Liver (tissue), 3 donors: ENCODE measurements at regions not wholly inside any gene's neighbourhood (a gene's known extent, or its start where the extent isn't known, plus 50 kb on each side); places are given as distances from the start of the nearest gene placed in this dataset.

ENCODE experiments used
- HNF4G ChIP-seq: IDR thresholded peaks from 2 replicates; pipeline ENCODE4 v1.6.1; 2016; ENCODE audit warnings: antibody characterized with exemption
- SP1 ChIP-seq: IDR thresholded peaks from 2 replicates; pipeline ENCODE4 v1.6.1; 2018; ENCODE audit warnings: antibody characterized with exemption, mild to moderate bottlenecking
- TF ChIP-seq, protein P1 (sequence below): fragments of 150-350 bp; IDR thresholded peaks from 2 replicates; pipeline ENCODE4 v1.5.1; 2017; ENCODE audit warnings: improper control_type of control experiment, low read depth, low read length; ENCODE audit not compliant: missing input control
- donor health status: healthy.
- donor health status: healthy.

DNA sequence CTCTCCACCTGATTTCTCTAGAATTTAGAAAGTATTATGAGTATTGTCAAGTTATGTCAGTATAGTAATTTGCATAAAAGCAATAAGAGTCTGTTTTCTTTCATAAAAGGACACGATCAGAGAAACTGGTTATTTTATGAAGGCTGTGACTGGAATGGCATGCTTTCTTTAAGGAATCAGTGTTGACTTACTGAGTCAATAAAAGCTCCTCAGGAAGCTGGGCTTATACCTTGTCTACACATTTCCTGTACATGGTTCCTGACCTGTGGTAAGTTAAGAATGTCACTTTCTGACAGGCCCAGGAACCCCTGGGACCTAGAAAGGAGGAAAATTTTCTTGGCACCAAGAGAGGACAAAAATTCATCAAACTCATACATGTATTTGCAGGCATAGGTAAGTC, 1224.0 kb upstream of the ADGRB3 start:
- TF ChIP-seq HNF4G = no peak
- TF ChIP-seq, protein P1, sequence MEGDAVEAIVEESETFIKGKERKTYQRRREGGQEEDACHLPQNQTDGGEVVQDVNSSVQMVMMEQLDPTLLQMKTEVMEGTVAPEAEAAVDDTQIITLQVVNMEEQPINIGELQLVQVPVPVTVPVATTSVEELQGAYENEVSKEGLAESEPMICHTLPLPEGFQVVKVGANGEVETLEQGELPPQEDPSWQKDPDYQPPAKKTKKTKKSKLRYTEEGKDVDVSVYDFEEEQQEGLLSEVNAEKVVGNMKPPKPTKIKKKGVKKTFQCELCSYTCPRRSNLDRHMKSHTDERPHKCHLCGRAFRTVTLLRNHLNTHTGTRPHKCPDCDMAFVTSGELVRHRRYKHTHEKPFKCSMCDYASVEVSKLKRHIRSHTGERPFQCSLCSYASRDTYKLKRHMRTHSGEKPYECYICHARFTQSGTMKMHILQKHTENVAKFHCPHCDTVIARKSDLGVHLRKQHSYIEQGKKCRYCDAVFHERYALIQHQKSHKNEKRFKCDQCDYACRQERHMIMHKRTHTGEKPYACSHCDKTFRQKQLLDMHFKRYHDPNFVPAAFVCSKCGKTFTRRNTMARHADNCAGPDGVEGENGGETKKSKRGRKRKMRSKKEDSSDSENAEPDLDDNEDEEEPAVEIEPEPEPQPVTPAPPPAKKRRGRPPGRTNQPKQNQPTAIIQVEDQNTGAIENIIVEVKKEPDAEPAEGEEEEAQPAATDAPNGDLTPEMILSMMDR = no peak
- TF ChIP-seq SP1 = no peak
